Gastrocnemius medialis (tissue), 4 donors: ENCODE measurements at regions not wholly inside any gene's neighbourhood (a gene's known extent, or its start where the extent isn't known, plus 50 kb on each side); places are given as distances from the start of the nearest gene placed in this dataset.

Experiments used
- ATAC-seq, 2 donors: fragments of 150-250 bp; one replicate each; pipeline ENCODE4 v1.9.1; 2016
- DNase-seq, 2 donors: peaks; one replicate each; pipeline ENCODE4 v3.0.0-alpha.2; 2019
- H3K27ac ChIP-seq, 4 donors: fragments of 200-600 bp; sonication (generic); 1 replicate in 1 of 4; 2 replicates in 3 of 4; pipeline ENCODE4 v1.5.1; 2016 to 2018; ENCODE audit warnings: mild to moderate bottlenecking in 2 of 4, moderate library complexity in 1 of 4
- H3K27me3 ChIP-seq, 3 donors: fragments of 200-600 bp; sonication (generic) in 2 of 3; 1 replicate in 1 of 3; 2 replicates in 2 of 3; pipeline versions ENCODE4 v1.5.1 to v1.6.0; 2016 to 2019; ENCODE audit warnings: mild to moderate bottlenecking in 1 of 3, moderate library complexity in 1 of 3
- H3K36me3 ChIP-seq, 2 donors: fragments of 200-600 bp; sonication (generic) in 1 of 2; one replicate each; pipeline ENCODE4 v1.5.1; 2017 to 2018
- H3K4me1 ChIP-seq, 2 donors: fragments of 200-600 bp; sonication (generic) in 1 of 2; one replicate each; pipeline ENCODE4 v1.5.1; 2016 to 2017; ENCODE audit warnings: mild to moderate bottlenecking in 2 of 2
- H3K4me3 ChIP-seq, 4 donors: fragments of 200-600 bp; sonication (generic) in 3 of 4; 1 replicate in 1 of 4; 2 replicates in 3 of 4; pipeline ENCODE4 v1.5.1; 2016 to 2019; ENCODE audit warnings: mild to moderate bottlenecking in 2 of 4
- H3K9me3 ChIP-seq, 3 donors: fragments of 200-600 bp; sonication (generic) in 2 of 3; 1 replicate in 1 of 3; 2 replicates in 2 of 3; pipeline ENCODE4 v1.5.1; 2016 to 2019
- POLR2A ChIP-seq, 2 donors: fragments of 450-650 bp; IDR thresholded peaks; one replicate each; pipeline ENCODE4 v1.6.1; 2017; ENCODE audit warnings: antibody characterized with exemption in 2 of 2, mild to moderate bottlenecking in 2 of 2, moderate library complexity in 2 of 2
- in situ Hi-C, 4 donors: fragments of 200-750 bp; cut with MboI; loops; one replicate each; pipeline versions ENCODE4 v1.15.0 to v1.8.0; 2017; ENCODE audit warnings: low sequenced_read_pairs in 4 of 4
- intact Hi-C: fragments of 100-400 bp; cut with DNase I; formaldehyde crosslinking; loops from one replicate; pipeline ENCODE4 v1.15.1; 2023; ENCODE audit warnings: low total_unique reads
- TF ChIP-seq, protein P1 (sequence below), 5 experiments: fragments of 450-650 bp in 3 of 5; fragments of 200-600 bp in 2 of 5; sonication (generic) in 2 of 5; IDR thresholded peaks in 4 of 5; conservative IDR thresholded peaks in 1 of 5; 1 replicate in 4 of 5; 2 replicates in 1 of 5; pipeline ENCODE4 v1.5.1; 2016 to 2019; ENCODE audit warnings: antibody characterized with exemption in 5 of 5, mild to moderate bottlenecking in 3 of 5, moderate library complexity in 3 of 5

GRCh38 chr22:25402501-25403283 is 161.8 kb upstream of the GRK3 start:
- in situ Hi-C loops = no loop called here
- intact Hi-C loops = no loop called here
- Histone ChIP-seq H3K4me1 (peaks cover 32 to 33% of the 10 kb centered on the region in 2 donors), H3K36me3 (no peaks in the 10 kb centered on the region), H3K4me3 (peak overlapping the region in 3 of 4 donors; percentile 1 to 69 (median 60)), H3K27ac (peak overlapping the region; percentile 60 to 81 (median 70)), H3K9me3 (no peaks in the 10 kb centered on the region), H3K27me3 (no peaks in the 10 kb centered on the region)
- TF ChIP-seq POLR2A (IDR thresholded peaks at IDR 0.05) = no peak
- TF ChIP-seq, protein P1, sequence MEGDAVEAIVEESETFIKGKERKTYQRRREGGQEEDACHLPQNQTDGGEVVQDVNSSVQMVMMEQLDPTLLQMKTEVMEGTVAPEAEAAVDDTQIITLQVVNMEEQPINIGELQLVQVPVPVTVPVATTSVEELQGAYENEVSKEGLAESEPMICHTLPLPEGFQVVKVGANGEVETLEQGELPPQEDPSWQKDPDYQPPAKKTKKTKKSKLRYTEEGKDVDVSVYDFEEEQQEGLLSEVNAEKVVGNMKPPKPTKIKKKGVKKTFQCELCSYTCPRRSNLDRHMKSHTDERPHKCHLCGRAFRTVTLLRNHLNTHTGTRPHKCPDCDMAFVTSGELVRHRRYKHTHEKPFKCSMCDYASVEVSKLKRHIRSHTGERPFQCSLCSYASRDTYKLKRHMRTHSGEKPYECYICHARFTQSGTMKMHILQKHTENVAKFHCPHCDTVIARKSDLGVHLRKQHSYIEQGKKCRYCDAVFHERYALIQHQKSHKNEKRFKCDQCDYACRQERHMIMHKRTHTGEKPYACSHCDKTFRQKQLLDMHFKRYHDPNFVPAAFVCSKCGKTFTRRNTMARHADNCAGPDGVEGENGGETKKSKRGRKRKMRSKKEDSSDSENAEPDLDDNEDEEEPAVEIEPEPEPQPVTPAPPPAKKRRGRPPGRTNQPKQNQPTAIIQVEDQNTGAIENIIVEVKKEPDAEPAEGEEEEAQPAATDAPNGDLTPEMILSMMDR (IDR thresholded peaks at IDR 0.05 in 4 of 5, conservative IDR thresholded peaks at IDR 0.05 in 1 of 5) = no peak
- no peak for DNase-seq
- no peak for ATAC-seq

GRCh38 chr22:25403284-25403810 is 161.1 kb upstream of the GRK3 start:
- intact Hi-C loops = no loop called here
- H3K4me1 ChIP-seq = peaks cover 32 to 33% of the 10 kb centered on the region in 2 donors
- no peaks in the 10 kb centered on the region for H3K9me3 ChIP-seq
- peak overlapping the region; percentile 60 to 81 (median 70) for H3K27ac ChIP-seq
- H3K27me3 ChIP-seq = no peaks in the 10 kb centered on the region
- in situ Hi-C loops = no loop called here
- TF ChIP-seq, protein P1 (IDR thresholded peaks at IDR 0.05 in 4 of 5, conservative IDR thresholded peaks at IDR 0.05 in 1 of 5) = no peak
- no peak for TF ChIP-seq POLR2A (IDR thresholded peaks at IDR 0.05)
- DNase-seq (no peak), ATAC-seq (no peak)
- H3K4me3 ChIP-seq = peak overlapping the region; percentile 60 to 69 (median 63)
- H3K36me3 ChIP-seq = no peaks in the 10 kb centered on the region

DNA sequence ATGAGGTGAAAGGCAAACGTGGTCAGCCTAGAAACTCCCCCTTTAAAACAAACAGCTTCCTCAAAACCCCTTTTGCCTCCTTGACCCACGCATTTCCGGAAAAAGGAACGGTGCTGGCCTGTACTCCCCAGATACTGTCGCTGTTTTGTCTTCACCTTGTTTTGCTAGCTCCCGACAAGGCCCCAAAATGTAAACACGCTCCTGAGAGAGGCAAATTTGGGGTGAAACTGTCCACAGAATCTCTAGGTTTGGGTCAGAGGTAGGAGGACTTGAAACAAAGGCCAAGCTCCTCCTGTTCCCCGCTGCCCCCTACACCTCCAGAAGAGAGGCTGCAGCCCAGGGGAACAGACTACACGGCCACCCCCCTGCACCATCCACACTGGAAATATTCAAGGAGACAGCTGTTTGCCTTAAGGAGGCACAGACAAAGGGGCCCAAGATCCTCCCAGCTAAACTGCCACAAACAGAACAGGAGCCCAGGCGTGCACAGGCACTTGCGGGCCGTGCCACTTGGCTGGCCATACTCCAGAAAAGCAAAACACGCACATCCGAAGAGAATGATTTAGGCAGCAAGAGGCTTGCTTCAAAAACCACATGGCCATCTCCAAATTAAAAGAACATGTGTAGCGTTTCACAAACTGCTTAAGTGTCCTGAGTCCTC is 160.5 kb upstream of the GRK3 start:
- Histone ChIP-seq H3K4me1 (peaks cover 32 to 33% of the 10 kb centered on the region in 2 donors), H3K4me3 (peak overlapping the region; percentile 60 to 69 (median 63)), H3K27ac (peak overlapping the region; percentile 60 to 81 (median 70)), H3K9me3 (no peaks in the 10 kb centered on the region), H3K36me3 (no peaks in the 10 kb centered on the region), H3K27me3 (no peaks in the 10 kb centered on the region)
- intact Hi-C loops (no loop called here), in situ Hi-C loops (no loop called here)
- DNase-seq (no peak), ATAC-seq (no peak)
- TF ChIP-seq, protein P1 (IDR thresholded peaks at IDR 0.05 in 4 of 5, conservative IDR thresholded peaks at IDR 0.05 in 1 of 5) = no peak
- no peak for TF ChIP-seq POLR2A (IDR thresholded peaks at IDR 0.05)

DNA sequence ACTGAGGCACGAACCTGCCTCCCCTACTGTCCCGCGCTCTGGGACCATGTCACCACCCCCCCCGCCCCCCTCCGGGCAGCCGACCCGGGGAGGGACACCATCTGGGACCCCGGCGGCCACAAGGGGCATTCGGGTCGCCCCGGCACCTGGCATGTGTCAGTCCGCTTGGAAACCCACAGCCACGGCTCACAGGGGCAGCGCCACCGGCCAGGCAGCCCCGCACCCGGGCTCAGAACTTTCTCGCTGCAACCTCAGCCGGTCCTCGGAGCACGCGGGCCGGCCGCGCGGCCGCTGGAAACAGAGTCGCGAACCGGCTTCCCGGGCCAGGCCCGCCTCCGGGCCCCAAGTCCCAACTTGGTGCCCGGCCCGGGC is 159.9 kb upstream of the GRK3 start:
- no peaks in the 10 kb centered on the region for H3K9me3 ChIP-seq
- ATAC-seq (peak in 1 of 2 donors; percentile 18), DNase-seq (no peak)
- in situ Hi-C loops = no loop called here
- intact Hi-C loops = no loop called here
- no peaks in the 10 kb centered on the region for H3K36me3 ChIP-seq
- peak overlapping the region; percentile 60 to 69 (median 63) for H3K4me3 ChIP-seq
- TF ChIP-seq, protein P1 (IDR thresholded peaks at IDR 0.05 in 4 of 5, conservative IDR thresholded peaks at IDR 0.05 in 1 of 5) = no peak
- no peak for TF ChIP-seq POLR2A (IDR thresholded peaks at IDR 0.05)
- H3K27ac ChIP-seq = peak overlapping the region; percentile 60 to 81 (median 70)
- H3K4me1 ChIP-seq = peaks cover 32 to 33% of the 10 kb centered on the region in 2 donors
- H3K27me3 ChIP-seq = no peaks in the 10 kb centered on the region
